ENCODE measurements at regions not wholly inside any gene's neighbourhood (a gene's known extent, or its start where the extent isn't known, plus 50 kb on each side); places are given as distances from the start of the nearest gene placed in this dataset.

GRCh38 chr2:66926594-66927112 is 470.5 kb upstream of the ETAA1 start:
- Histone ChIP-seq H3K4me1 (ENCODE audit: control insufficient read depth in 1 of 2, low read depth in 2 of 2) (no peaks in the 10 kb centered on the region), H3K4me3 (no peak overlapping the region), H3K36me3 (no peaks in the 10 kb centered on the region), H3K9me3 (no peaks in the 10 kb centered on the region), H3K27me3 (replicated peaks; ENCODE audit: insufficient read depth) (no peaks in the 10 kb centered on the region), H3K27ac (no peak overlapping the region)
- DNase-seq (ENCODE audit: low spot score) (no peak), ATAC-seq (ENCODE audit: insufficient number of reproducible peaks, low FRiP score, low read depth) (no peak)
- no peak for TF ChIP-seq CTCF (IDR thresholded peaks at IDR 0.05)

- Histone ChIP-seq H3K27me3 (replicated peaks; ENCODE audit: insufficient read depth) (no peaks in the 10 kb centered on the region), H3K27ac (no peak overlapping the region), H3K4me1 (ENCODE audit: control insufficient read depth in 1 of 2, low read depth in 2 of 2) (no peaks in the 10 kb centered on the region), H3K4me3 (no peak overlapping the region), H3K36me3 (no peaks in the 10 kb centered on the region), H3K9me3 (no peaks in the 10 kb centered on the region)
- no peak for TF ChIP-seq CTCF (IDR thresholded peaks at IDR 0.05)
- no peak for ATAC-seq (ENCODE audit: insufficient number of reproducible peaks, low FRiP score, low read depth)
- no peak for DNase-seq (ENCODE audit: low spot score)
Measured at GRCh38 chr2:66929632-66930338, 467.3 kb upstream of the ETAA1 start.

- ATAC-seq (ENCODE audit: insufficient number of reproducible peaks, low FRiP score, low read depth) (no peak), DNase-seq (ENCODE audit: low spot score) (no peak)
- Histone ChIP-seq H3K4me3 (no peak overlapping the region), H3K9me3 (no peaks in the 10 kb centered on the region), H3K27ac (no peak overlapping the region), H3K4me1 (ENCODE audit: control insufficient read depth in 1 of 2, low read depth in 2 of 2) (no peaks in the 10 kb centered on the region), H3K27me3 (replicated peaks; ENCODE audit: insufficient read depth) (no peaks in the 10 kb centered on the region), H3K36me3 (no peaks in the 10 kb centered on the region)
- no peak for TF ChIP-seq CTCF (IDR thresholded peaks at IDR 0.05)
Measured at GRCh38 chr2:66930339-66931220, 466.6 kb upstream of the ETAA1 start.

GRCh38 chr2:66938471-66938967 is 458.6 kb upstream of the ETAA1 start:
- ATAC-seq (ENCODE audit: insufficient number of reproducible peaks, low FRiP score, low read depth): no peak
- Histone ChIP-seq H3K36me3 (no peaks in the 10 kb centered on the region), H3K27ac (no peak overlapping the region), H3K4me3 (no peak overlapping the region), H3K27me3 (replicated peaks; ENCODE audit: insufficient read depth) (no peaks in the 10 kb centered on the region), H3K4me1 (ENCODE audit: control insufficient read depth in 1 of 2, low read depth in 2 of 2) (no peaks in the 10 kb centered on the region), H3K9me3 (no peaks in the 10 kb centered on the region)
- TF ChIP-seq CTCF (IDR thresholded peaks at IDR 0.05): no peak
- no peak for DNase-seq (ENCODE audit: low spot score)

- Histone ChIP-seq H3K4me1 (ENCODE audit: control insufficient read depth in 1 of 2, low read depth in 2 of 2) (no peaks in the 10 kb centered on the region), H3K27ac (no peak overlapping the region), H3K36me3 (no peaks in the 10 kb centered on the region), H3K4me3 (no peak overlapping the region), H3K27me3 (replicated peaks; ENCODE audit: insufficient read depth) (no peaks in the 10 kb centered on the region), H3K9me3 (no peaks in the 10 kb centered on the region)
- no peak for DNase-seq (ENCODE audit: low spot score)
- no peak for TF ChIP-seq CTCF (IDR thresholded peaks at IDR 0.05)
- no peak for ATAC-seq (ENCODE audit: insufficient number of reproducible peaks, low FRiP score, low read depth)
Measured at GRCh38 chr2:66940080-66940479, 457.1 kb upstream of the ETAA1 start.
